Peyer's patch (tissue), 4 donors: ENCODE measurements at regions not wholly inside any gene's neighbourhood (a gene's known extent, or its start where the extent isn't known, plus 50 kb on each side); places are given as distances from the start of the nearest gene placed in this dataset.
"Not testable (repeated sequence)": the region's sequence is repeated elsewhere in the genome, so short reads cannot be mapped to it uniquely, and the experiment has no call there.

Experiments used
- DNase-seq, 3 donors: peaks; one replicate each; pipeline ENCODE4 v3.0.0-alpha.2; 2017 to 2019
- H3K27ac ChIP-seq, 4 donors: fragments of 200-600 bp; sonication (generic); one replicate each; pipeline ENCODE4 v1.5.1; 2016 to 2019
- H3K27me3 ChIP-seq, 2 donors: fragments of 200-600 bp; sonication (generic); one replicate each; pipeline ENCODE4 v1.5.1; 2019
- H3K36me3 ChIP-seq, 3 donors: fragments of 200-600 bp; sonication (generic); one replicate each; pipeline ENCODE4 v1.5.1; 2016 to 2019
- H3K4me1 ChIP-seq, 4 donors: fragments of 200-600 bp; sonication (generic); one replicate each; pipeline ENCODE4 v1.5.1; 2016 to 2019
- H3K4me3 ChIP-seq, 4 donors: fragments of 200-600 bp; sonication (generic); 1 replicate in 3 of 4; 2 replicates in 1 of 4; pipeline ENCODE4 v1.5.1; 2016 to 2019; ENCODE audit warnings: mild to moderate bottlenecking in 1 of 4
- H3K9me3 ChIP-seq, 4 donors: fragments of 200-600 bp; sonication (generic); one replicate each; pipeline ENCODE4 v1.5.1; 2016 to 2019; ENCODE audit warnings: mild to moderate bottlenecking in 1 of 4
- POLR2A ChIP-seq, 2 donors: fragments of 450-650 bp; IDR thresholded peaks; one replicate each; pipeline ENCODE4 v1.5.1; 2017; ENCODE audit warnings: antibody characterized with exemption in 2 of 2, mild to moderate bottlenecking in 2 of 2, moderate library complexity in 2 of 2
- TF ChIP-seq, protein P1 (sequence below), 6 experiments: fragments of 450-650 bp in 4 of 6; fragments of 200-600 bp in 2 of 6; sonication (generic) in 1 of 6; IDR thresholded peaks; one replicate each; pipeline ENCODE4 v1.5.1; 2017 to 2019; ENCODE audit warnings: antibody characterized with exemption in 6 of 6, mild to moderate bottlenecking in 3 of 6, moderate library complexity in 1 of 6

DNA sequence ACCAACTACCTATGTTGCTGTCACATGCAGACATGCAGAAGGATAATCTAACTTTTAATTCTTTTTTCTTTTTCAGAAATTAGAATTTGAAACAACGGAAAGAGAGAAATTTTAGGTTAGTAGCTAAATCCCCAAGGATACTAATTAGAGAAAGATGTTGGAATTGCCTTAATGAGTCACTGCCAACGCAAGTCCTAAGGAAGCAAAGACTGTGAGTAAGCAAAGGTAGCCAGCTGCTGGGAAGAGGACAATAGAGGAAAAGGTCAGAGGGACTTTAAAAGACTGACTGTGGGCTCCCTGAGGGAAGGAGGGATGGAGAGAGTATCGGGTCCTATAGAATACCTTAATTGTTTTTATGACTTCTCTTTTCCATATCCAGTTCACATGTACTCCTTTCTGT lies 461.9 kb upstream of the PAPPA start:
- H3K4me1 ChIP-seq = no peaks in the 10 kb centered on the region
- H3K36me3 ChIP-seq = no peaks in the 10 kb centered on the region
- H3K27me3 ChIP-seq = no peaks in the 10 kb centered on the region
- H3K4me3 ChIP-seq = no peak overlapping the region
- TF ChIP-seq, protein P1, sequence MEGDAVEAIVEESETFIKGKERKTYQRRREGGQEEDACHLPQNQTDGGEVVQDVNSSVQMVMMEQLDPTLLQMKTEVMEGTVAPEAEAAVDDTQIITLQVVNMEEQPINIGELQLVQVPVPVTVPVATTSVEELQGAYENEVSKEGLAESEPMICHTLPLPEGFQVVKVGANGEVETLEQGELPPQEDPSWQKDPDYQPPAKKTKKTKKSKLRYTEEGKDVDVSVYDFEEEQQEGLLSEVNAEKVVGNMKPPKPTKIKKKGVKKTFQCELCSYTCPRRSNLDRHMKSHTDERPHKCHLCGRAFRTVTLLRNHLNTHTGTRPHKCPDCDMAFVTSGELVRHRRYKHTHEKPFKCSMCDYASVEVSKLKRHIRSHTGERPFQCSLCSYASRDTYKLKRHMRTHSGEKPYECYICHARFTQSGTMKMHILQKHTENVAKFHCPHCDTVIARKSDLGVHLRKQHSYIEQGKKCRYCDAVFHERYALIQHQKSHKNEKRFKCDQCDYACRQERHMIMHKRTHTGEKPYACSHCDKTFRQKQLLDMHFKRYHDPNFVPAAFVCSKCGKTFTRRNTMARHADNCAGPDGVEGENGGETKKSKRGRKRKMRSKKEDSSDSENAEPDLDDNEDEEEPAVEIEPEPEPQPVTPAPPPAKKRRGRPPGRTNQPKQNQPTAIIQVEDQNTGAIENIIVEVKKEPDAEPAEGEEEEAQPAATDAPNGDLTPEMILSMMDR (IDR thresholded peaks at IDR 0.05) = no peak
- TF ChIP-seq POLR2A (IDR thresholded peaks at IDR 0.05) = no peak
- H3K9me3 ChIP-seq = no peaks in the 10 kb centered on the region
- no peak for DNase-seq
- no peak overlapping the region for H3K27ac ChIP-seq

DNA sequence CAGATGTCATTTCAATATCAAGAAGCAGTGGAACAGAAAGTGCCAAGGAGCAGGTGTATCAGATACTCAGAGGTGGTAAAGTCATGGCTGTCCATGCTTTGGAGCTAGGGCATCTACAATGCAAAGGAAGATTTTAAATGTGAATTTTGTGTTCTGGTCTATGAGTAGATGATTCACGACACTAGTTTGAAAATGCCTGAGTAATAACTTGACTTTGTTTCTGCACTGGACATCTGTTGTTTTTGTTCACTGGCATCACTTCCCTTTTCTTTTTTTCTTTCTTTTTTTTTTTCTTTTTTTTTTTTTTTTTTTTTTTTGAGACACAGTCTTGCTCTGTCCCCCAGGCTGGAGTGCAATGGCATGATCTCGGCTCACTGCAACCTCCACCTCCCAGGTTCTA lies 460.7 kb upstream of the PAPPA start:
- not testable (repeated sequence) for H3K9me3 ChIP-seq, H3K4me3 ChIP-seq, H3K27ac ChIP-seq, H3K4me1 ChIP-seq, DNase-seq, H3K36me3 ChIP-seq, H3K27me3 ChIP-seq

DNA sequence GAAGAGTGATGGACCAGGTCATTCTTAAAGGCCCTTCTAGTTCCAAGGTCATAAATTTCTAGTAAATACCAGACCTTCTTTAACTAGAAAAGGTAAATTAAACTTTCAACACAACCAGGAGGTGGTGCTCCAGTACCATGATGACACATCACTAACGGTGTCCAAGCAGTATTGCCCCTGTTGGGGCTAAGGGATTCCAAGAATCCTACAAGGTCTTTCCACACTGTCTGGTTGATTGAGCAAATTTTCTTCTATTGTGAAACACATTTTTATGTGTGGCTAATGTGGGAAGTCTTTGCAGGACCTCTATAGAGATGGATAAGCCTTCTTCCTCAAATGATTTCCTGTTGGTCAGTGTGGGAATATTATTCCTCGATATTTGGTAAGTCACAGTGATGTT lies 459.6 kb upstream of the PAPPA start:
- DNase-seq = no peak
- Histone ChIP-seq H3K4me3 (no peak overlapping the region), H3K9me3 (no peaks in the 10 kb centered on the region), H3K36me3 (no peaks in the 10 kb centered on the region), H3K27ac (no peak overlapping the region), H3K4me1 (no peaks in the 10 kb centered on the region), H3K27me3 (no peaks in the 10 kb centered on the region)
- TF ChIP-seq POLR2A (IDR thresholded peaks at IDR 0.05) = no peak
- TF ChIP-seq, protein P1 (IDR thresholded peaks at IDR 0.05) = peak in 1 of 6 experiments; percentile 25

DNA sequence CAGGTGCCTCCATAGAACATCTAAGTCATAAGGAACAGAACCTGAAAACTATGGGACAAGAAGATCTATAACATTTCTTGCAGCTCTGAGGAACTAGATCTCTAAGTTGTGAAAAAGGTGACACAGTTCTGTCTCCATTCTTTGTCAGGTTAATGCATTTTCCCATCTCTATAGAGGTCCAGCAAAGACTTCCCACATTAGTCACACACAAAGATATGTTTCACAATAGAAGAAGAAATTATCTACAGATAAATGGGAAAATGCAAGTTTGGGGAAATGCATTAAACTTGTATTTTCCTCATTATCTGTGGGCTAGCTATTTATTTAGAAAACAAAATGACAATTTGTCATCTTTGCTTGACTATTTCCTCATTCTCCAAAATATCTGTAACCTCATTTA lies 458.6 kb upstream of the PAPPA start:
- no peaks in the 10 kb centered on the region for H3K9me3 ChIP-seq
- H3K27ac ChIP-seq = no peak overlapping the region
- no peaks in the 10 kb centered on the region for H3K36me3 ChIP-seq
- TF ChIP-seq, protein P1 (IDR thresholded peaks at IDR 0.05) = no peak
- H3K27me3 ChIP-seq = no peaks in the 10 kb centered on the region
- DNase-seq = no peak
- H3K4me1 ChIP-seq = no peaks in the 10 kb centered on the region
- H3K4me3 ChIP-seq = no peak overlapping the region

DNA sequence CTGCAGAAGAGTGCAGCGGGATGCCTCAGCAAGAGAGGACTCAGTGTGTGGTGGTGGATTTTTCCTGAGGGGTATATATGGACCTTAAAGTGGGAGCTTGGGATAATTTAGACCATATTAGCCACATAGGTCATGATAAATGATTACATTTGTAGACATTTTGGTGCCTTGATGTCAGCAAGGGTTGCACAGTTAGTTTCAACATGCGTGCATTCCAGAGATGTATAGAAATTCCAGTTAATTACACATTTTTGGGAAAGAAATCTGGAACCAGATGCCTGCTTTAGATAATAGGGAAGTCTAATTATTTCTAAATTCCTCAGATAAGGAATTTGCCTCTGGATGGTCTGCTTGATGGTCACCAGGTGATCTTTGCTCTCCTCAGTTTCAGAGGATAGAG lies 440.6 kb upstream of the PAPPA start:
- H3K27me3 ChIP-seq = no peaks in the 10 kb centered on the region
- TF ChIP-seq, protein P1 (IDR thresholded peaks at IDR 0.05) = no peak
- DNase-seq = no peak
- H3K27ac ChIP-seq = no peak overlapping the region
- no peaks in the 10 kb centered on the region for H3K36me3 ChIP-seq
- no peaks in the 10 kb centered on the region for H3K9me3 ChIP-seq
- H3K4me1 ChIP-seq = no peaks in the 10 kb centered on the region
- H3K4me3 ChIP-seq = no peak overlapping the region

DNA sequence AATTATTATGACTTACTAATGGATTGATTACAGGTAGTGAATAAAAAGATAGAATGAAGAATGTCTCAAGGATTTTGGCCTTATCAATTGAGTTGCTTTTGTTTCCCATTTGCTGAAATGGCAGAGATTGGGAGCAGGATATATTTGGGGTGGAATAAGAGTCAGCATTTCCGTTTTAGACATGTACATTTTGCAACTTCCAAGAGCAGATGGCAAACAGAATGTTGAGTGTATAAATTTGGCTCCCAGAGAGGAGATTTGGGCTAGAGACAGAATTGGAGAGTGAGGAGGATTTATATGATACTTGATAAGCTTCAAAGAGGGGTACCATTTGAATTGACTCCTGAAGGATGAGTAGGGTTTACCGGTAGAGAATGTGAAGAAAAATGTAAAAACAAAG lies 437.9 kb upstream of the PAPPA start:
- no peak for DNase-seq
- Histone ChIP-seq H3K27ac (no peak overlapping the region), H3K27me3 (no peaks in the 10 kb centered on the region), H3K4me1 (no peaks in the 10 kb centered on the region), H3K4me3 (no peak overlapping the region), H3K36me3 (no peaks in the 10 kb centered on the region), H3K9me3 (no peaks in the 10 kb centered on the region)
- no peak for TF ChIP-seq POLR2A (IDR thresholded peaks at IDR 0.05)
- TF ChIP-seq, protein P1 (IDR thresholded peaks at IDR 0.05) = no peak
